H1 (cell line): ENCODE measurements at regions not wholly inside any gene's neighbourhood (a gene's known extent, or its start where the extent isn't known, plus 50 kb on each side); places are given as distances from the start of the nearest gene placed in this dataset.

Experiments used
- CTCF ChIA-PET: fragments of 300-600 bp; sonication (Branson Sonifier 250); formaldehyde crosslinking; loops from one replicate; lab custom pipeline; 2021; ENCODE audit not compliant: partially characterized antibody; lab: Charles Lee
- POLR2A ChIA-PET: fragments of 300-600 bp; sonication (Branson Sonifier 250); formaldehyde crosslinking; loops from one replicate; lab custom pipeline; 2021; ENCODE audit warnings: inconsistent platforms; ENCODE audit not compliant: partially characterized antibody; lab: Charles Lee
- DNase-seq, 2 experiments: peaks; one replicate each; pipeline versions ENCODE4 v3.0.0 to v3.0.0-alpha.2; 2010 to 2022; ENCODE audit warnings: low spot score in 2 of 2, low read depth in 1 of 2, mixed read lengths in 1 of 2
- FAIRE-seq: peaks from 2 replicates; lab custom pipeline; 2011; peaks lifted over from hg19 to GRCh38; lab: Jason Lieb, UNC
- H2AFZ ChIP-seq: 2 replicates; pipeline ENCODE4 v1.8.1; 2012; ENCODE audit warnings: low read length, inconsistent platforms
- H2AK5ac ChIP-seq: 2 replicates; pipeline ENCODE4 v1.6.1; 2013; ENCODE audit warnings: low read depth, low read length
- H2BK120ac ChIP-seq: replicated peaks from 2 replicates; pipeline ENCODE3; 2013; ENCODE audit warnings: low read depth, low read length, inconsistent platforms
- H2BK12ac ChIP-seq: 2 replicates; pipeline ENCODE4 v1.6.1; 2013; ENCODE audit warnings: low read depth, low read length
- H2BK15ac ChIP-seq: 2 replicates; pipeline ENCODE4 v1.6.1; 2013; ENCODE audit warnings: low read length
- H2BK20ac ChIP-seq: 2 replicates; pipeline ENCODE4 v1.6.1; 2013; ENCODE audit warnings: low read length
- H2BK5ac ChIP-seq: 2 replicates; pipeline ENCODE4 v1.6.1; 2013; ENCODE audit warnings: low read depth, low read length
- H3K14ac ChIP-seq: 2 replicates; pipeline ENCODE4 v1.6.1; 2013; ENCODE audit warnings: inconsistent platforms; ENCODE audit not compliant: insufficient read length
- H3K18ac ChIP-seq: 2 replicates; pipeline ENCODE4 v1.6.1; 2013; ENCODE audit warnings: low read length; ENCODE audit errors: extremely low read depth
- H3K23ac ChIP-seq: 2 replicates; pipeline ENCODE4 v1.6.1; 2013; ENCODE audit warnings: inconsistent platforms; ENCODE audit not compliant: insufficient read length
- H3K23me2 ChIP-seq: 2 replicates; pipeline ENCODE4 v1.6.1; 2013; ENCODE audit warnings: low read depth, low read length
- H3K27ac ChIP-seq: 2 replicates; pipeline ENCODE4 v1.6.1; 2011; ENCODE audit warnings: low read depth, low read length, inconsistent platforms
- H3K27me3 ChIP-seq, 4 experiments: replicated peaks in 1 of 4; 1 replicate in 1 of 4; 2 replicates in 3 of 4; pipeline versions ENCODE4 v1.6.1 to v1.8.1; 2011 to 2013; ENCODE audit warnings: low read length in 3 of 4, mild to moderate bottlenecking in 3 of 4, inconsistent platforms in 2 of 4, mixed read lengths in 2 of 4, moderate library complexity in 1 of 4; ENCODE audit not compliant: control insufficient read depth in 3 of 4, insufficient read depth in 3 of 4; ENCODE audit errors: extremely low read depth in 1 of 4
- H3K36me3 ChIP-seq, 4 experiments: 2 replicates each; pipeline versions ENCODE4 v1.6.1 to v1.8.1; 2011 to 2013; ENCODE audit warnings: mild to moderate bottlenecking in 4 of 4, low read length in 3 of 4, moderate library complexity in 2 of 4, control low read depth in 1 of 4, inconsistent platforms in 1 of 4; ENCODE audit not compliant: insufficient read depth in 4 of 4, control insufficient read depth in 2 of 4
- H3K4ac ChIP-seq: replicated peaks from 2 replicates; pipeline ENCODE3; 2013; ENCODE audit warnings: low read length, low read depth, mixed read lengths, inconsistent platforms; ENCODE audit not compliant: insufficient read length
- H3K4me1 ChIP-seq, 4 experiments: replicated peaks in 1 of 4; 1 replicate in 1 of 4; 2 replicates in 3 of 4; pipeline versions ENCODE4 v1.6.1 to v1.8.1; 2011 to 2013; ENCODE audit warnings: low read length in 3 of 4, inconsistent platforms in 2 of 4, mixed read lengths in 1 of 4; ENCODE audit not compliant: insufficient read depth in 4 of 4, control insufficient read depth in 3 of 4
- H3K4me2 ChIP-seq, 2 experiments: 2 replicates each; pipeline versions ENCODE4 v1.6.1 to v1.8.1; 2011 to 2013; ENCODE audit warnings: low read depth in 2 of 2, low read length in 2 of 2, control low read depth in 1 of 2, inconsistent platforms in 1 of 2, mild to moderate bottlenecking in 1 of 2; ENCODE audit not compliant: insufficient read depth in 1 of 2
- H3K4me3 ChIP-seq, 4 experiments: fragments of 200-600, 300-600 bp in 1 of 4; sonication (generic), shearing (Covaris generic), sonication (Bioruptor Twin) in 1 of 4; 2 replicates each; pipeline versions ENCODE4 v1.5.1 to v1.8.1; 2011 to 2016; ENCODE audit warnings: low read length in 4 of 4, low read depth in 3 of 4, control low read depth in 2 of 4, inconsistent platforms in 2 of 4, mild to moderate bottlenecking in 2 of 4, mixed read lengths in 1 of 4, moderate library complexity in 1 of 4; ENCODE audit not compliant: insufficient read depth in 2 of 4; ENCODE audit errors: extremely low read depth in 1 of 4
- H3K56ac ChIP-seq: replicated peaks from 2 replicates; pipeline ENCODE3; 2013; ENCODE audit warnings: low read depth, mild to moderate bottlenecking, mixed read lengths, low read length, inconsistent platforms; ENCODE audit not compliant: insufficient read length
- H3K79me1 ChIP-seq: 2 replicates; pipeline ENCODE4 v1.6.1; 2013; ENCODE audit warnings: low read depth, low read length, control low read depth
- H3K79me2 ChIP-seq, 2 experiments: 2 replicates each; pipeline versions ENCODE4 v1.6.1 to v1.8.1; 2012 to 2013; ENCODE audit warnings: low read length in 2 of 2, mild to moderate bottlenecking in 2 of 2, inconsistent platforms in 1 of 2; ENCODE audit not compliant: insufficient read depth in 2 of 2, control insufficient read depth in 1 of 2
- H3K9ac ChIP-seq, 4 experiments: replicated peaks in 1 of 4; 1 replicate in 1 of 4; 2 replicates in 3 of 4; pipeline versions ENCODE4 v1.6.1 to v1.8.1; 2011 to 2013; ENCODE audit warnings: low read depth in 3 of 4, low read length in 3 of 4, control low read depth in 2 of 4, mild to moderate bottlenecking in 2 of 4, moderate library complexity in 2 of 4, inconsistent platforms in 1 of 4; ENCODE audit errors: extremely low read depth in 1 of 4
- H3K9me3 ChIP-seq, 2 experiments: 2 replicates each; pipeline versions ENCODE4 v1.6.1 to v1.8.1; 2012 to 2013; ENCODE audit warnings: mild to moderate bottlenecking in 2 of 2, moderate library complexity in 2 of 2, control low read depth in 1 of 2, inconsistent platforms in 1 of 2, low read depth in 1 of 2, low read length in 1 of 2, mixed read lengths in 1 of 2; ENCODE audit not compliant: insufficient read depth in 2 of 2
- H4K20me1 ChIP-seq, 2 experiments: replicated peaks in 1 of 2; 2 replicates each; pipeline versions ENCODE3 to v1.8.1; 2011 to 2013; ENCODE audit warnings: inconsistent platforms in 2 of 2, low read length in 2 of 2, mild to moderate bottlenecking in 1 of 2; ENCODE audit not compliant: insufficient read depth in 2 of 2, control insufficient read depth in 1 of 2
- H4K5ac ChIP-seq: 2 replicates; pipeline ENCODE4 v1.6.1; 2013; ENCODE audit warnings: low read length, low read depth, mixed read lengths, inconsistent platforms; ENCODE audit not compliant: insufficient read length
- H4K8ac ChIP-seq: 2 replicates; pipeline ENCODE4 v1.8.0; 2013; ENCODE audit warnings: mild to moderate bottlenecking, moderate library complexity, low read length, inconsistent platforms; ENCODE audit not compliant: insufficient read depth; ENCODE audit errors: extremely low read depth
- H4K91ac ChIP-seq: replicated peaks from 2 replicates; pipeline ENCODE3; 2013; ENCODE audit warnings: low read length, mixed read lengths, inconsistent platforms; ENCODE audit not compliant: insufficient read length
- BCL11A ChIP-seq, 2 experiments: IDR thresholded peaks; one replicate each; pipeline ENCODE4 v1.6.1; 2011; ENCODE audit warnings: low read depth in 2 of 2, low read length in 2 of 2, mild to moderate bottlenecking in 2 of 2
- CREB1 ChIP-seq: IDR thresholded peaks from 2 replicates; pipeline ENCODE4 v1.6.1; 2012; ENCODE audit warnings: inconsistent platforms
- CTBP2 ChIP-seq: IDR thresholded peaks from 2 replicates; pipeline ENCODE4 v1.7.0; 2011; ENCODE audit warnings: borderline replicate concordance, mild to moderate bottlenecking, moderate library complexity, mixed read lengths, low read length; ENCODE audit not compliant: insufficient read depth, insufficient read length
- EZH2 ChIP-seq: fragments of 200-600 bp; sonication (generic); IDR thresholded peaks from 2 replicates; pipeline ENCODE4 v1.7.1; 2012; ENCODE audit warnings: low read depth, mild to moderate bottlenecking, moderate library complexity, low read length, inconsistent platforms; ENCODE audit not compliant: severe bottlenecking
- GABPA ChIP-seq: IDR thresholded peaks from 2 replicates; pipeline ENCODE4 v1.6.1; 2011; ENCODE audit warnings: mild to moderate bottlenecking, low read length, moderate library complexity, borderline replicate concordance; ENCODE audit not compliant: insufficient read depth
- POU5F1 ChIP-seq: IDR thresholded peaks from 2 replicates; pipeline ENCODE4 v1.6.1; 2011; ENCODE audit warnings: low read depth, mild to moderate bottlenecking, low read length, moderate library complexity
- SIX5 ChIP-seq: IDR thresholded peaks from 2 replicates; pipeline ENCODE4 v1.6.1; 2011; ENCODE audit warnings: mild to moderate bottlenecking, low read depth, low read length
- WGBS, 2 experiments: shearing (Covaris generic) in 1 of 2; methylation state at CpG; one replicate each; pipeline versions ENCODE4 v1.1.6 to v1.1.7; 2013 to 2015; ENCODE audit warnings: low lambda C conversion rate in 2 of 2, mixed read lengths in 2 of 2, inconsistent platforms in 1 of 2, low coverage in 1 of 2, missing lambda C conversion rate in 1 of 2; ENCODE audit not compliant: insufficient replicate concordance in 2 of 2, insufficient coverage in 1 of 2, insufficient read length in 1 of 2; ENCODE audit errors: extremely low coverage in 1 of 2, missing lambda C conversion rate in 1 of 2; 5-methylcytosine and 5-hydroxymethylcytosine counted together
- TF ChIP-seq, protein P1 (sequence below), 3 experiments: IDR thresholded peaks; 1 replicate in 2 of 3; 2 replicates in 1 of 3; pipeline versions ENCODE4 v1.5.1 to v1.6.1; 2011; ENCODE audit warnings: low read length in 3 of 3, mild to moderate bottlenecking in 3 of 3, inconsistent platforms in 2 of 3, low read depth in 1 of 3, moderate library complexity in 1 of 3; ENCODE audit not compliant: insufficient read depth in 1 of 3; ENCODE audit errors: control extremely low read depth in 1 of 3
- TF ChIP-seq, protein P2 (sequence below): IDR thresholded peaks from 2 replicates; pipeline ENCODE4 v1.6.1; 2011; ENCODE audit warnings: low read depth, mild to moderate bottlenecking, low read length; ENCODE audit not compliant: insufficient read depth
- TF ChIP-seq, protein P3 (sequence below): IDR thresholded peaks from 2 replicates; pipeline ENCODE4 v1.6.1; 2012; ENCODE audit warnings: inconsistent platforms

DNA sequence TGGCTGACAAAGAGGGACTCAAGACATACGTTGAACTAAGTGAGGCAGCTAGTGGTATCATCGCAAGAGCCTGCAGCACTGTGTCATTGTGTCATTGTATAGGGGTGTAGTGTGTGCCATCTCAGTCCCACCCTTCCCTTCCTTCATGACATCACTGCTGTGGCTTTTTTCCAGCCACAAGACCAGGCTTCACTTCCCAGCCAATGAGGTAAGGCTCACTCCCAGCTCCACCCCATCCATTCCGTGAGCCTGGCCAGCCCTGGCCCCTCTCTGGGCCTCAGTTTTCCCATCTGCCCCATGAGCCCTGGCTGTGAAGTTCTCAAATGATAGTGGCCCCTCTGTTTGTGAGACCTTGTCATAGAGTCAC lies 134.3 kb upstream of the ZMIZ1 start:
- no peak overlapping the region for H2BK5ac ChIP-seq
- H2AFZ ChIP-seq = no peak overlapping the region
- H3K23me2 ChIP-seq = no peaks in the 10 kb centered on the region
- H2BK120ac ChIP-seq = no peak overlapping the region
- ChIA-PET CTCF (interaction anchor here (2.4 kb wide), 1 partner anchor 29 kb away, joined by 8 read pairs; no protein-coding TSS in a partner anchor), POLR2A (interaction anchor here (0.7 kb wide), 1 partner anchor 11 kb away, joined by 3 read pairs; no protein-coding TSS in a partner anchor)
- peaks cover 2 to 15% (median 7%) of the 10 kb centered on the region in 4 experiments; a peak in 5 of 7 replicates for H3K4me1 ChIP-seq
- H2BK15ac ChIP-seq = no peak overlapping the region
- H3K14ac ChIP-seq = no peak overlapping the region
- H4K20me1 ChIP-seq = no peaks in the 10 kb centered on the region
- no peak overlapping the region for H3K4me3 ChIP-seq
- no peak overlapping the region for H2BK20ac ChIP-seq
- H3K56ac ChIP-seq = no peak overlapping the region
- peaks cover 0 to 3% (median 0%) of the 10 kb centered on the region in 4 experiments; a peak in 4 of 7 replicates for H3K27me3 ChIP-seq
- no peak for DNase-seq
- no peaks in the 10 kb centered on the region for H3K79me2 ChIP-seq
- no peak overlapping the region for H2BK12ac ChIP-seq
- H2AK5ac ChIP-seq = no peak overlapping the region
- H3K4ac ChIP-seq = no peak overlapping the region
- no peak overlapping the region for H4K8ac ChIP-seq
- FAIRE-seq = no peak
- no peaks in the 10 kb centered on the region for H3K9me3 ChIP-seq
- H4K91ac ChIP-seq = no peak overlapping the region
- H3K9ac ChIP-seq = no peak overlapping the region
- no peak overlapping the region for H3K27ac ChIP-seq
- no peak overlapping the region for H3K4me2 ChIP-seq
- H4K5ac ChIP-seq = no peak overlapping the region
- H3K79me1 ChIP-seq = no peaks in the 10 kb centered on the region
- H3K18ac ChIP-seq = no peak overlapping the region
- WGBS, 2 experiments = 87% methylated on average over 3 of the region's 3 CpGs; no CpG with 5 or more reads in 1 of the 2 experiments
- H3K36me3 ChIP-seq = no peaks in the 10 kb centered on the region
- H3K23ac ChIP-seq = no peak overlapping the region
- TF ChIP-seq POU5F1 (no peak), SIX5 (no peak), CREB1 (no peak), BCL11A (IDR thresholded peaks at IDR 0.05; ENCODE audit: low read depth in 2 of 2, low read length in 2 of 2) (no peak), CTBP2 (no peak), EZH2 (no peak), GABPA (no peak)
- TF ChIP-seq, protein P1, sequence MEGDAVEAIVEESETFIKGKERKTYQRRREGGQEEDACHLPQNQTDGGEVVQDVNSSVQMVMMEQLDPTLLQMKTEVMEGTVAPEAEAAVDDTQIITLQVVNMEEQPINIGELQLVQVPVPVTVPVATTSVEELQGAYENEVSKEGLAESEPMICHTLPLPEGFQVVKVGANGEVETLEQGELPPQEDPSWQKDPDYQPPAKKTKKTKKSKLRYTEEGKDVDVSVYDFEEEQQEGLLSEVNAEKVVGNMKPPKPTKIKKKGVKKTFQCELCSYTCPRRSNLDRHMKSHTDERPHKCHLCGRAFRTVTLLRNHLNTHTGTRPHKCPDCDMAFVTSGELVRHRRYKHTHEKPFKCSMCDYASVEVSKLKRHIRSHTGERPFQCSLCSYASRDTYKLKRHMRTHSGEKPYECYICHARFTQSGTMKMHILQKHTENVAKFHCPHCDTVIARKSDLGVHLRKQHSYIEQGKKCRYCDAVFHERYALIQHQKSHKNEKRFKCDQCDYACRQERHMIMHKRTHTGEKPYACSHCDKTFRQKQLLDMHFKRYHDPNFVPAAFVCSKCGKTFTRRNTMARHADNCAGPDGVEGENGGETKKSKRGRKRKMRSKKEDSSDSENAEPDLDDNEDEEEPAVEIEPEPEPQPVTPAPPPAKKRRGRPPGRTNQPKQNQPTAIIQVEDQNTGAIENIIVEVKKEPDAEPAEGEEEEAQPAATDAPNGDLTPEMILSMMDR (IDR thresholded peaks at IDR 0.05; ENCODE audit: control extremely low read depth in 1 of 3, insufficient read depth in 1 of 3, low read depth in 1 of 3, low read length in 3 of 3) = no peak
- TF ChIP-seq, protein P2, sequence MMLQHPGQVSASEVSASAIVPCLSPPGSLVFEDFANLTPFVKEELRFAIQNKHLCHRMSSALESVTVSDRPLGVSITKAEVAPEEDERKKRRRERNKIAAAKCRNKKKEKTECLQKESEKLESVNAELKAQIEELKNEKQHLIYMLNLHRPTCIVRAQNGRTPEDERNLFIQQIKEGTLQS = no peak
- TF ChIP-seq, protein P3, sequence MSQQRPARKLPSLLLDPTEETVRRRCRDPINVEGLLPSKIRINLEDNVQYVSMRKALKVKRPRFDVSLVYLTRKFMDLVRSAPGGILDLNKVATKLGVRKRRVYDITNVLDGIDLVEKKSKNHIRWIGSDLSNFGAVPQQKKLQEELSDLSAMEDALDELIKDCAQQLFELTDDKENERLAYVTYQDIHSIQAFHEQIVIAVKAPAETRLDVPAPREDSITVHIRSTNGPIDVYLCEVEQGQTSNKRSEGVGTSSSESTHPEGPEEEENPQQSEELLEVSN = no peak
